HCT116 (cell line): ENCODE measurements at regions not wholly inside any gene's neighbourhood (a gene's known extent, or its start where the extent isn't known, plus 50 kb on each side); places are given as distances from the start of the nearest gene placed in this dataset.

Experiments
- ATAC-seq: fragments of 200-7000 bp; cut with Tn5 transposase; 2 replicates; pipeline ENCODE4 v1.9.1; 2020; ENCODE audit warnings: mild to moderate bottlenecking, moderate library complexity
- BruUV-seq: library from RNA; stranded (reverse); fragments of 400-500 nt; replicated peaks from 2 replicates; lab custom pipeline; 2021; lab: Mats Ljungman, UMichigan
- CTCF ChIA-PET: fragments of 300-600 bp; sonication (Branson Sonifier 250); formaldehyde crosslinking; loops from one replicate; lab custom pipeline; 2021; ENCODE audit warnings: antibody characterized with exemption; lab: Charles Lee
- POLR2A ChIA-PET: fragments of 300-600, 350-600 bp; sonication (Branson Sonifier 250); formaldehyde crosslinking; loops from one replicate; lab custom pipeline; 2021; ENCODE audit warnings: antibody characterized with exemption; lab: Charles Lee
- RAD21 ChIA-PET, 2 experiments: fragments of 300-600 bp; sonication (Branson Sonifier 250); formaldehyde crosslinking; loops; one replicate each; lab custom pipeline; 2023; ENCODE audit warnings: low total read pairs in 2 of 2; ENCODE audit not compliant: uncharacterized antibody in 2 of 2, unreplicated experiment in 2 of 2, low non-redundant PET in 1 of 2; lab: Charles Lee
- DNase-seq: peaks from one replicate; pipeline ENCODE4 v3.0.0-alpha.2; 2010; ENCODE audit warnings: low read depth, low spot score
- H2AFZ ChIP-seq: fragments of 200-600 bp; shearing (Covaris generic), sonication (generic); 2 replicates; pipeline ENCODE4 v1.6.1; 2017; ENCODE audit warnings: low read depth, mixed run types, mixed read lengths, antibody characterized with exemption, low read length; ENCODE audit not compliant: poor library complexity, severe bottlenecking
- H3K27ac ChIP-seq: 2 replicates; pipeline ENCODE4 v1.5.1; 2012; ENCODE audit warnings: low read depth, low read length
- H3K27me3 ChIP-seq: fragments of 200-600 bp; sonication (generic); 2 replicates; pipeline ENCODE4 v1.6.1; 2016; ENCODE audit warnings: mixed run types, low read length, mixed read lengths; ENCODE audit not compliant: insufficient read depth
- H3K36me3 ChIP-seq, 2 experiments: fragments of 200-500 bp in 1 of 2; fragments of 200-600 bp in 1 of 2; sonication (Bioruptor generic) in 1 of 2; sonication (generic) in 1 of 2; 2 replicates each; pipeline versions ENCODE4 v1.5.1 to v1.6.1; 2014 to 2016; ENCODE audit warnings: low read length in 2 of 2, inconsistent platforms in 1 of 2, mixed read lengths in 1 of 2, mixed run types in 1 of 2; ENCODE audit not compliant: insufficient read depth in 2 of 2, control insufficient read depth in 1 of 2
- H3K4me1 ChIP-seq, 2 experiments: fragments of 200-600 bp in 1 of 2; sonication (generic) in 1 of 2; 2 replicates each; pipeline versions ENCODE4 v1.5.1 to v1.6.1; 2012 to 2017; ENCODE audit warnings: low read length in 2 of 2, inconsistent platforms in 1 of 2, mild to moderate bottlenecking in 1 of 2, mixed read lengths in 1 of 2, mixed run types in 1 of 2, moderate library complexity in 1 of 2; ENCODE audit not compliant: insufficient read depth in 2 of 2, control insufficient read depth in 1 of 2
- H3K4me2 ChIP-seq: fragments of 200-600 bp; sonication (generic); 2 replicates; pipeline ENCODE4 v1.6.1; 2017; ENCODE audit warnings: mixed run types, low read length, mixed read lengths
- H3K4me3 ChIP-seq, 2 experiments: fragments of 200-600 bp in 1 of 2; sonication (generic) in 1 of 2; replicated peaks in 1 of 2; 2 replicates each; pipeline ENCODE4 v1.5.1; 2011 to 2016; ENCODE audit warnings: low read length in 2 of 2, control low read depth in 1 of 2, low read depth in 1 of 2, mild to moderate bottlenecking in 1 of 2, mixed read lengths in 1 of 2, mixed run types in 1 of 2
- H3K79me2 ChIP-seq: fragments of 200-600 bp; sonication (generic); 2 replicates; pipeline ENCODE4 v1.6.1; 2017; ENCODE audit warnings: mild to moderate bottlenecking, mixed run types, low read length, moderate library complexity, mixed read lengths; ENCODE audit not compliant: insufficient read depth
- H3K9ac ChIP-seq: fragments of 200-600 bp; sonication (generic); 2 replicates; pipeline ENCODE4 v1.6.1; 2016; ENCODE audit warnings: low read length, mixed read lengths
- H3K9me2 ChIP-seq: fragments of 200-600 bp; sonication (generic), shearing (Covaris generic); 2 replicates; pipeline ENCODE4 v1.6.1; 2017; ENCODE audit warnings: mixed run types, mild to moderate bottlenecking, moderate library complexity; ENCODE audit not compliant: insufficient read depth
- H3K9me3 ChIP-seq, 2 experiments: fragments of 200-500 bp in 1 of 2; fragments of 200-600 bp in 1 of 2; sonication (Bioruptor generic) in 1 of 2; sonication (generic) in 1 of 2; 2 replicates each; pipeline ENCODE4 v1.6.1; 2014 to 2017; ENCODE audit warnings: low read length in 2 of 2, mixed read lengths in 2 of 2, inconsistent platforms in 1 of 2, low read depth in 1 of 2, mild to moderate bottlenecking in 1 of 2, mixed run types in 1 of 2, moderate library complexity in 1 of 2; ENCODE audit not compliant: control insufficient read depth in 1 of 2, insufficient read depth in 1 of 2
- H4K20me1 ChIP-seq: fragments of 200-600 bp; sonication (generic), shearing (Covaris generic); 2 replicates; pipeline ENCODE4 v1.6.1; 2017; ENCODE audit warnings: mixed run types, mild to moderate bottlenecking, moderate library complexity; ENCODE audit not compliant: insufficient read depth
- CBX3 ChIP-seq: IDR thresholded peaks from 2 replicates; pipeline ENCODE4 v1.6.1; 2012; ENCODE audit warnings: low read depth
- CTCF ChIP-seq, 3 experiments: fragments of 200-600 bp in 1 of 3; sonication (generic) in 1 of 3; IDR thresholded peaks in 2 of 3; conservative IDR thresholded peaks in 1 of 3; 2 replicates each; pipeline ENCODE4 v1.5.1; 2012 to 2017; ENCODE audit warnings: low read depth in 2 of 3, low read length in 2 of 3, antibody characterized with exemption in 1 of 3, borderline replicate concordance in 1 of 3, control low read depth in 1 of 3, mild to moderate bottlenecking in 1 of 3, mixed read lengths in 1 of 3, mixed run types in 1 of 3, moderate library complexity in 1 of 3; ENCODE audit not compliant: insufficient read depth in 1 of 3
- EGR1 ChIP-seq: IDR thresholded peaks from 2 replicates; pipeline ENCODE4 v1.6.1; 2012; ENCODE audit warnings: low read depth
- ELF1 ChIP-seq: IDR thresholded peaks from 2 replicates; pipeline ENCODE4 v1.6.1; 2012; ENCODE audit warnings: low read depth, borderline replicate concordance
- JUND ChIP-seq: IDR thresholded peaks from 2 replicates; pipeline ENCODE4 v1.6.1; 2012
- POLR2A ChIP-seq: IDR thresholded peaks from 2 replicates; pipeline ENCODE4 v1.7.0; 2011; ENCODE audit warnings: borderline replicate concordance; ENCODE audit not compliant: insufficient read depth, insufficient read length; ENCODE audit errors: extremely low read depth
- RAD21 ChIP-seq: IDR thresholded peaks from 2 replicates; pipeline ENCODE4 v1.6.1; 2012; ENCODE audit warnings: low read depth, mild to moderate bottlenecking
- REST ChIP-seq: IDR thresholded peaks from 2 replicates; pipeline ENCODE4 v1.6.1; 2012; ENCODE audit warnings: low read depth
- SIN3A ChIP-seq: IDR thresholded peaks from 2 replicates; pipeline ENCODE4 v1.6.1; 2012; ENCODE audit warnings: low read depth
- SP1 ChIP-seq: IDR thresholded peaks from 2 replicates; pipeline ENCODE4 v1.6.1; 2012; ENCODE audit warnings: low read depth
- SRF ChIP-seq: IDR thresholded peaks from 2 replicates; pipeline ENCODE4 v1.6.1; 2012; ENCODE audit warnings: low read depth
- TCF7L2 ChIP-seq: IDR thresholded peaks from 2 replicates; pipeline ENCODE4 v1.7.0; 2011; ENCODE audit warnings: borderline replicate concordance, inconsistent platforms; ENCODE audit not compliant: insufficient read depth, insufficient read length; ENCODE audit errors: extremely low read depth
- ZBTB33 ChIP-seq: IDR thresholded peaks from 2 replicates; pipeline ENCODE4 v1.6.1; 2011; ENCODE audit warnings: mild to moderate bottlenecking, low read length, moderate library complexity; ENCODE audit not compliant: insufficient replicate concordance; ENCODE audit errors: extremely low read depth
- ZFX ChIP-seq: fragments of 450-650 bp; IDR thresholded peaks from 2 replicates; pipeline ENCODE4 v1.6.1; 2017
- intact Hi-C: fragments of 100-400 bp; cut with micrococcal nuclease; formaldehyde crosslinking; loops from 2 replicates; pipeline ENCODE4 v1.10.0; 2022

GRCh38 chr13:53214433-53214832 is 185.8 kb downstream of the OLFM4 start:
- no peaks in the 10 kb centered on the region for H3K36me3 ChIP-seq
- ChIA-PET POLR2A (no interaction called here), CTCF (no interaction called here), RAD21 (no interaction called here)
- H3K79me2 ChIP-seq, result no peaks in the 10 kb centered on the region
- no TSS peak for BruUV-seq
- intact Hi-C loops, result no loop called here
- no peak overlapping the region for H3K9ac ChIP-seq
- no peaks in the 10 kb centered on the region for H3K9me2 ChIP-seq
- no peak overlapping the region for H3K4me2 ChIP-seq
- ATAC-seq, result no peak
- no peaks in the 10 kb centered on the region for H3K4me1 ChIP-seq
- no peak for DNase-seq
- H2AFZ ChIP-seq, result no peak overlapping the region
- peaks cover 0 to 17% of the 10 kb centered on the region in 2 experiments; a peak in 1 of 4 replicates for H3K9me3 ChIP-seq
- H3K27me3 ChIP-seq, result no peaks in the 10 kb centered on the region
- no peaks in the 10 kb centered on the region for H4K20me1 ChIP-seq
- TF ChIP-seq SRF (no peak), ZFX (no peak), SP1 (no peak), POLR2A (no peak), JUND (no peak)
- TF ChIP-seq, all 23 proteins: peak for 0
- H3K27ac ChIP-seq, result no peak overlapping the region
- no peak overlapping the region for H3K4me3 ChIP-seq

- ChIA-PET POLR2A (no interaction called here), RAD21 (no interaction called here), CTCF (no interaction called here)
- no peaks in the 10 kb centered on the region for H3K4me1 ChIP-seq
- no peaks in the 10 kb centered on the region for H3K36me3 ChIP-seq
- DNase-seq (no peak), ATAC-seq (no peak)
- BruUV-seq, result no TSS peak
- intact Hi-C loops, result no loop called here
- no peak overlapping the region for H3K9ac ChIP-seq
- H3K79me2 ChIP-seq, result no peaks in the 10 kb centered on the region
- no peak overlapping the region for H2AFZ ChIP-seq
- TF ChIP-seq RAD21 (no peak), SP1 (no peak), POLR2A (no peak), CBX3 (no peak), JUND (no peak), REST (no peak), ELF1 (no peak), TCF7L2 (no peak), EGR1 (no peak), CTCF (IDR thresholded peaks at IDR 0.05 in 2 of 3, conservative IDR thresholded peaks at IDR 0.05 in 1 of 3; ENCODE audit: borderline replicate concordance in 1 of 3, insufficient read depth in 1 of 3, low read depth in 2 of 3, low read length in 2 of 3) (no peak), SIN3A (no peak), ZBTB33 (no peak)
- no peak overlapping the region for H3K4me2 ChIP-seq
- peaks cover 0 to 18% of the 10 kb centered on the region in 2 experiments; a peak in 1 of 4 replicates for H3K9me3 ChIP-seq
- no peaks in the 10 kb centered on the region for H3K27me3 ChIP-seq
- no peak overlapping the region for H3K4me3 ChIP-seq
- H3K27ac ChIP-seq, result no peak overlapping the region
- no peaks in the 10 kb centered on the region for H3K9me2 ChIP-seq
- no peaks in the 10 kb centered on the region for H4K20me1 ChIP-seq
Measured at GRCh38 chr13:53215563-53215962, 186.9 kb downstream of the OLFM4 start.
